Upper lobe of right lung (tissue), 1 donor: ENCODE measurements at regions not wholly inside any gene's neighbourhood (a gene's known extent, or its start where the extent isn't known, plus 50 kb on each side); places are given as distances from the start of the nearest gene placed in this dataset.
"Not testable (repeated sequence)": the region's sequence is repeated elsewhere in the genome, so short reads cannot be mapped to it uniquely, and the experiment has no call there.

Experiments
- ATAC-seq: fragments of 200-7000 bp; cut with Tn5 transposase; one replicate; pipeline ENCODE4 v1.9.1; 2020; ENCODE audit warnings: mild to moderate bottlenecking, moderate library complexity
- DNase-seq: peaks from one replicate; pipeline ENCODE4 v3.0.0-alpha.2; 2020
- H3K27ac ChIP-seq: fragments of 200-600 bp; one replicate; pipeline ENCODE4 v1.8.0; 2022
- H3K27me3 ChIP-seq: fragments of 200-600 bp; one replicate; pipeline ENCODE4 v1.8.0; 2022; ENCODE audit warnings: mild to moderate bottlenecking
- H3K36me3 ChIP-seq: fragments of 200-600 bp; one replicate; pipeline ENCODE4 v1.8.0; 2022
- H3K4me1 ChIP-seq: fragments of 200-600 bp; one replicate; pipeline ENCODE4 v1.8.0; 2022
- H3K4me3 ChIP-seq: fragments of 200-600 bp; one replicate; pipeline ENCODE4 v1.8.0; 2022; ENCODE audit warnings: mild to moderate bottlenecking
- H3K9me3 ChIP-seq: fragments of 200-600 bp; one replicate; pipeline ENCODE4 v1.8.0; 2022
- intact Hi-C: fragments of 100-400 bp; cut with DNase I; formaldehyde crosslinking; loops from one replicate; pipeline ENCODE4 v1.11.0; 2022
- donor health status: DM: no; HTN: yes; CAD: no; lungs with severe emphysema.

DNA sequence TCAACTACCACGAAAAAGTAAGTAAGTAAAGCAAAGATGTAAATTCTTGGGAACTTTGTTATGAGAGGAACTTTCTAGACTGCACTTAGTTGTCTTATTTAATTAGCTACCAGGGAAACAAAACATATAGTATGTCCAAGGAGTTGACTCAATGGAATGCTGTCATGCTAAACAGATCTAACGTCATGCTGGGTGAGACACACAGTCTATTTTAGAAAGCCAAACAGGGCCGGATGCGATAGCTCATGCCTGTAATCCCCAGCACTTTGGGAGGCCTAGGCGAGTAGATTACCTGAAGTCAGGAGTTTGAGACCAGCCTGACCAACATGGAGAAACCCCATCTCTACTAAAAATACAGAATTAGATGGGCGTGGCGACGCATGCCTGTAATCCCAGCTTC, 146.4 kb downstream of the NPIPA8 start:
- H3K27me3 ChIP-seq, H3K36me3 ChIP-seq, intact Hi-C loops, DNase-seq, H3K9me3 ChIP-seq, ATAC-seq, H3K27ac ChIP-seq, H3K4me3 ChIP-seq, H3K4me1 ChIP-seq: not testable (repeated sequence)

- H3K27ac ChIP-seq, ATAC-seq, intact Hi-C loops, H3K4me1 ChIP-seq, H3K27me3 ChIP-seq, H3K4me3 ChIP-seq, DNase-seq, H3K36me3 ChIP-seq, H3K9me3 ChIP-seq: not testable (repeated sequence)
Observed at GRCh38 chr16:18184755-18185154, 151.8 kb downstream of the NPIPA8 start.

DNA sequence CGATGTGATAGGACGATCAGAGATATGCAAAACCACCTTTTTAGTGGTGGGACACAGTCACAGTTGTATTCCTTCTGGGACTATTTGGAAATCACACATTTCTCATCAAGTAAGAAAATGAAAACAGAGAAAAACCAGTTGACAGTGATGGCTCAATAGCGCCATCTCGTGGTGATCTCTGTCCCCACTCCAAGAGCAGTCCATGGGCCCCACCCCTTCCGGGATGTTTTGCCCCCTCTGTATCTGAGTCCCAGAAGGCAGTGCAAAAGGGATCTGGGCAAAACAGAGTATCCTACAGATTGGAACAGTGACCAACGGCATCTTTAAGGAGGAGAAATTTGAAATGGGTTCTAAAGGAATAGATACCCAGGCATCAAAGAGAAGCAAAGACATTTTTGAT, 155.5 kb downstream of the NPIPA8 start:
- peak; percentile 79 for ATAC-seq
- H3K9me3 ChIP-seq, DNase-seq, H3K4me1 ChIP-seq, H3K27me3 ChIP-seq, H3K36me3 ChIP-seq, H3K4me3 ChIP-seq, H3K27ac ChIP-seq, intact Hi-C loops: not testable (repeated sequence)

GRCh38 chr16:18173945-18174497, 162.5 kb downstream of the NPIPA8 start:
- H3K27ac ChIP-seq, DNase-seq, H3K9me3 ChIP-seq, H3K27me3 ChIP-seq, H3K4me1 ChIP-seq, intact Hi-C loops, H3K36me3 ChIP-seq, H3K4me3 ChIP-seq: not testable (repeated sequence)
- peak; percentile 77 for ATAC-seq

DNA sequence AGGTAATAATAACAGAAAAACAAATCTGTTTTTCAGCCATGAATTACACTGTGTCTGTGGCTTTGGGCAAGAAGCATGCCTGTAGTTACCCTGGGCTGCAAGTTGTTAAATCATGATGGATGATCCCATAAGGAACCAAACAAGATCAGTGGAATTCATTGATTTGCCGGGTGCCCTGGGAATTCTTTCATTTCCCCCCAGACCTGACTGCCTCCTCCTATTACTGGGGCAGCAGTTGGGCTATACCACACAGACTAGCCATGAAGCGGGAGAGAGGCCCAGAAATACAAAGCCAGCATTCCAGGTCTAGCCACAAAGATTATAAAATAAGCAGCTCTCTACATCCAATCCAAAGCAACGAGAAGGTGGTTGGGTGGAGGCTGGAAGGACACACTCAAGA, 174.2 kb downstream of the NPIPA8 start:
- ATAC-seq, H3K27ac ChIP-seq, intact Hi-C loops, H3K27me3 ChIP-seq, H3K36me3 ChIP-seq, H3K4me1 ChIP-seq, H3K9me3 ChIP-seq, DNase-seq, H3K4me3 ChIP-seq: not testable (repeated sequence)

GRCh38 chr16:18161224-18161623, 175.3 kb downstream of the NPIPA8 start:
- intact Hi-C loops, H3K4me1 ChIP-seq, H3K4me3 ChIP-seq, H3K36me3 ChIP-seq, H3K27me3 ChIP-seq, ATAC-seq, H3K27ac ChIP-seq, DNase-seq, H3K9me3 ChIP-seq: not testable (repeated sequence)

DNA sequence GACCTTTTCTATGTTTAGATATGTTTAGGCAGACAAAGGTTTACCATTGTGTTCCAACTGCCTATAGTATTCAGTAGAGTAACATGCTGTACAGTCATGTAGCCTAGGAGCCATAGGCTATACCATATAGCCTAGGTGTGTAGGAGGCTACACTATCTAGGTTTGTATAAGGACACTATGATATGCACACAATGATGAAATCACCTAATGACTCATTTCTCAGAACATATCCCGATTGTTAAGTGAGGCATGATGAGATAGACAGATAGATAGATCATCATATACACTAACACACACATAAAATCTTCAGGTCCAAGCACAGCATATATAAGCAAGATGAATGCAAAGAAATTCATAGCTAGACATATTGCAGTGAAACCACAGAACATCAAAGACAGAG, 177.4 kb downstream of the NPIPA8 start:
- H3K36me3 ChIP-seq, H3K27ac ChIP-seq, DNase-seq, H3K9me3 ChIP-seq, H3K27me3 ChIP-seq, intact Hi-C loops, H3K4me1 ChIP-seq, ATAC-seq, H3K4me3 ChIP-seq: not testable (repeated sequence)

GRCh38 chr16:18157854-18158253, 178.7 kb downstream of the NPIPA8 start:
- H3K4me3 ChIP-seq = not testable (repeated sequence)

GRCh38 chr16:18152832-18153231, 183.7 kb downstream of the NPIPA8 start:
- H3K27me3 ChIP-seq, H3K36me3 ChIP-seq, H3K4me1 ChIP-seq, H3K27ac ChIP-seq, intact Hi-C loops, H3K9me3 ChIP-seq, ATAC-seq, H3K4me3 ChIP-seq, DNase-seq: not testable (repeated sequence)

More at GRCh38 chr16:18157854-18158253, 178.7 kb downstream of the NPIPA8 start:
- H3K4me1 ChIP-seq, H3K9me3 ChIP-seq, H3K27ac ChIP-seq, DNase-seq, H3K36me3 ChIP-seq, intact Hi-C loops, H3K27me3 ChIP-seq, ATAC-seq: not testable (repeated sequence)

GRCh38 chr16:18148132-18148531, 188.4 kb downstream of the NPIPA8 start:
- H3K36me3 ChIP-seq, ATAC-seq, intact Hi-C loops, DNase-seq, H3K27ac ChIP-seq, H3K4me3 ChIP-seq, H3K27me3 ChIP-seq, H3K9me3 ChIP-seq, H3K4me1 ChIP-seq: not testable (repeated sequence)

DNA sequence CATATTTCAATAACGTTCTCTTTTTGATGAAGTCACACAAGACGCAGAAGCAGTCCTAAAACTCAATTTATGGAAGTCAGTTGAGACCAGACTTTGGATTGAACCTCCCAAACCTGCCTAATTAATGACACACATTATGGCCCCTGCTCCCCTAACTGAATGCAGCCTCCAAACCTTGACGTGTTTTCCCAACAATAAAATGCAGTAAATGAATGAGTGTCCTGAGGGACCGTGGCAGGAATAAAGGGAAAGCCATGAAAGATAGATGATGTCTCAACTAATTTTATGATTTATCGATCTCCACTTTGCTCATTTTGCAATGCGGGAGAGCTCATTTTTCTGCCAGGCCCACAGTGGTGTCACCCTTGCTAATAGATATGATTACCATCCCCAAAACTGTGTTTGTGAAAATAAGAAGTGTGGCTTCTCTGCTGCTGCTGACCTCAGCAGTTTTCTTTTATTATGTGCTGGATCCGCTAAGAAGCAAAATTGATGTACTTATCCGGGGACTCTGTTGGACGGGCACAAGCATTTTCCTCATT, 189.9 kb downstream of the NPIPA8 start:
- DNase-seq, ATAC-seq, H3K36me3 ChIP-seq, H3K4me1 ChIP-seq, H3K4me3 ChIP-seq, intact Hi-C loops, H3K9me3 ChIP-seq, H3K27me3 ChIP-seq, H3K27ac ChIP-seq: not testable (repeated sequence)

- H3K9me3 ChIP-seq, H3K4me1 ChIP-seq, intact Hi-C loops, H3K36me3 ChIP-seq, ATAC-seq, H3K27ac ChIP-seq, H3K4me3 ChIP-seq, DNase-seq, H3K27me3 ChIP-seq: not testable (repeated sequence)
Observed at GRCh38 chr16:18142066-18142465, 194.5 kb downstream of the NPIPA8 start.

DNA sequence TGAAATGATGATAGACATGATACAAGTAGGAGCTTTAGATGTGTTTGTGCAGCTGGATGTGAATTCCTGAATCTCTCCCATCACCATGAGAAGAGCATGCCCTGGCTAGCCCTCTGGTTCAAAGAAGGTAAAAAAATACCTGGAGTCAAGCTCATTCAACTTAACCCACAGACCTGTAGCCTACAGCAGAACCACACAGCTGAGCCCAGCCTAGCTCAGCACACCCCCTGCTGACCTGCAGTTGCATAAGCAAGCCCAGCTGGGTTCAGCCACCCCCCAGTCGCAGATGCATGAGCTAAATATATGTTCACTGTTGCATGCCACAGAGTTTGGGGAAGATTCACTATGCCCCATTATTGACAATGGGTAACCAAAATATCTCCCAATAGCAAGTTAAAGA, 200.2 kb downstream of the NPIPA8 start:
- H3K27ac ChIP-seq, H3K36me3 ChIP-seq, H3K9me3 ChIP-seq, H3K27me3 ChIP-seq, H3K4me1 ChIP-seq, DNase-seq, H3K4me3 ChIP-seq, intact Hi-C loops, ATAC-seq: not testable (repeated sequence)

GRCh38 chr16:18135024-18135423, 201.5 kb downstream of the NPIPA8 start:
- H3K4me3 ChIP-seq, H3K36me3 ChIP-seq, H3K9me3 ChIP-seq, H3K27me3 ChIP-seq, H3K4me1 ChIP-seq, intact Hi-C loops, H3K27ac ChIP-seq, DNase-seq: not testable (repeated sequence)
- ATAC-seq = peak; percentile 30
